ENCODE measurements at regions not wholly inside any gene's neighbourhood (a gene's known extent, or its start where the extent isn't known, plus 50 kb on each side); places are given as distances from the start of the nearest gene placed in this dataset.

- TF ChIP-seq UBTF (CRISPR knock-in tag; IDR thresholded peaks at IDR 0.05) (no peak), BRD4 (CRISPR knock-in tag; IDR thresholded peaks at IDR 0.05) (no peak), DBP (CRISPR knock-in tag; IDR thresholded peaks at IDR 0.05; ENCODE audit: not compliant biosample characterization) (no peak), NONO (IDR thresholded peaks at IDR 0.05) (no peak), NONO (CRISPR knock-in tag; conservative IDR thresholded peaks at IDR 0.05) (no peak), ZBTB7A (CRISPR knock-in tag; IDR thresholded peaks at IDR 0.05) (no peak), KDM3A (CRISPR knock-in tag; IDR thresholded peaks at IDR 0.05; ENCODE audit: low read depth) (no peak)
Observed at GRCh38 chr2:215260097-215260677, 51.7 kb upstream of the ATIC start (continued).

GRCh38 chr2:215249501-215249900 lies 62.4 kb upstream of the ATIC start:
- no peaks in the 10 kb centered on the region for H3K4me1 ChIP-seq (ENCODE audit: insufficient read depth, low read length)
- H3K79me2 ChIP-seq (ENCODE audit: insufficient read depth, low read length) = no peaks in the 10 kb centered on the region
- DNase-seq (ENCODE audit: low spot score) (no peak), ATAC-seq (no peak), FAIRE-seq (no peak)
- intact Hi-C loops (cut with micrococcal nuclease; ENCODE audit: unreplicated experiment) = no loop called here
- no peak overlapping the region for H3K27ac ChIP-seq (ENCODE audit: extremely low read length, insufficient read depth, low read length)
- peaks cover 0 to 2% of the 10 kb centered on the region in 2 experiments; a peak in 1 of 5 replicates for H3K27me3 ChIP-seq (ENCODE audit: control insufficient read depth in 1 of 2, insufficient read depth in 2 of 2, low read length in 2 of 2)
- H3K9me3 ChIP-seq (ENCODE audit: low read length) = no peaks in the 10 kb centered on the region
- no peak overlapping the region for H3K4me3 ChIP-seq (replicated peaks in 1 of 3; ENCODE audit: insufficient read depth in 1 of 3, low read depth in 2 of 3, low read length in 3 of 3)
- CTCF ChIA-PET (ENCODE audit: low intra/inter-chr PET ratio, low total read pairs) = no interaction called here
- H3K36me3 ChIP-seq (replicated peaks in 1 of 2; ENCODE audit: control insufficient read depth in 1 of 2, insufficient read depth in 2 of 2, low read length in 2 of 2) = no peaks in the 10 kb centered on the region
- POLR2A ChIA-PET = no interaction called here
- WGBS (ENCODE audit: low lambda C conversion rate) = 20% methylated on average over 2 of the region's 2 CpGs
- no peaks in the 10 kb centered on the region for H4K20me1 ChIP-seq (ENCODE audit: insufficient read depth, low read length)
- no peak overlapping the region for H3K4me2 ChIP-seq (ENCODE audit: low read depth, low read length)
- in situ Hi-C loops (cut with HindIII; ENCODE audit: extremely low pct_ligation_motif_present, low pct_unique_long_range_greater_than_20kb) = no loop called here
- no peak overlapping the region for H2AFZ ChIP-seq (ENCODE audit: low read length)
- no TSS peak for BruUV-seq (replicated peaks)
- no peak overlapping the region for H3K9ac ChIP-seq (ENCODE audit: insufficient read depth, low read depth, low read length)
- no peak for TF ChIP-seq ZNF451 (CRISPR knock-in tag; IDR thresholded peaks at IDR 0.05)
- no peak for TF ChIP-seq ZNF580 (CRISPR knock-in tag; IDR thresholded peaks at IDR 0.05; ENCODE audit: borderline replicate concordance, low read depth)
- no peak for TF ChIP-seq RAD51 (IDR thresholded peaks at IDR 0.05; ENCODE audit: borderline replicate concordance)
- no peak for TF ChIP-seq ZNF362 (CRISPR knock-in tag; IDR thresholded peaks at IDR 0.05; ENCODE audit: borderline replicate concordance)
- no peak for TF ChIP-seq IKZF5 (CRISPR knock-in tag; IDR thresholded peaks at IDR 0.05)
- TF ChIP-seq NFYB (CRISPR knock-in tag; IDR thresholded peaks at IDR 0.05) = no peak
- no peak for TF ChIP-seq ZKSCAN5 (CRISPR knock-in tag; IDR thresholded peaks at IDR 0.05)
- TF ChIP-seq MEIS1 (CRISPR knock-in tag; IDR thresholded peaks at IDR 0.05; ENCODE audit: borderline replicate concordance) = no peak

All from HepG2 (cell line).